ENCODE measurements at regions not wholly inside any gene's neighbourhood (a gene's known extent, or its start where the extent isn't known, plus 50 kb on each side); places are given as distances from the start of the nearest gene placed in this dataset.
A peak's percentile ranks its signal among the peaks of the same experiment; 100 is the strongest.
"Not testable (repeated sequence)": the region's sequence is repeated elsewhere in the genome, so short reads cannot be mapped to it uniquely, and the experiment has no call there.

DNA sequence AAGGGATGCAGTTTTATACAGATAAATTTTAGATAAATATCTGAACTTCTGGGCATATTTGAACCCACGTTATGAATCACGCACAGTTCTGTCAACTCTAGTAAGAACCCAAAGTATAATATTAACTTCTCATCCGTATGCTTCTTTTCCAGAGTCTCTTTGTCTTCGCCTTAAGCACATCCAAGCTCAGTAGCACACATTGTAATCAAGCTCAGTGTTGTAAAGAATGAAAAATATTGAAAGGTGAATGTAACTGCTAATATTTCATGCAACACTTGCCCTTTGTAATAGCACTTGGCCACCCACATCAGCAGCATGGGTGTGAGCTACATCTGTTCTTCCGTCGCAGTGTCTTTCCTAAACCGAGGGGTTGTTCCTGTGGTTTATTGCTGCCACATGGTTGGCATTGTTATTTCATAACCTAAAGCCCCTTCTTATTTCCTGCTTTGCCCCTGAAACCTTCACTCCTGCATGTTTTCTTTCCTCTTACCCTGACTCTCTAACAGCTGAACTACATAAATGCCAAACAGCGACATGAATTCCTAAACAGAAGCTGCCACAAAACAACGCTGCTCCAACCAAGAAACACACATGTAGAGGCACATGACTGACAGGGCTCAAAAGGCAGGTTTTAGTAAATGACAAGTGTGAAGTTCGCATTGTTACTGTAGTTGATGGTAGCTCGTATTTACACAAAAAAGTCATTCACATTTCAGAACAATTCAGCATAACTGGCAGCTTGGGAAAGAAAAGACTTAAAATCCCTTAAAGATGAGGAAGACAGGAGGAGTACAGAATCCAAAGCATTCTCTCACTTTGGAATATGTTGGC, 190.1 kb upstream of the MEF2C start:
- peak overlapping the region; percentile 26; the same call in 1 of the 2 replicates for H3K4me3 ChIP-seq (ENCODE audit: low read length)

DNA sequence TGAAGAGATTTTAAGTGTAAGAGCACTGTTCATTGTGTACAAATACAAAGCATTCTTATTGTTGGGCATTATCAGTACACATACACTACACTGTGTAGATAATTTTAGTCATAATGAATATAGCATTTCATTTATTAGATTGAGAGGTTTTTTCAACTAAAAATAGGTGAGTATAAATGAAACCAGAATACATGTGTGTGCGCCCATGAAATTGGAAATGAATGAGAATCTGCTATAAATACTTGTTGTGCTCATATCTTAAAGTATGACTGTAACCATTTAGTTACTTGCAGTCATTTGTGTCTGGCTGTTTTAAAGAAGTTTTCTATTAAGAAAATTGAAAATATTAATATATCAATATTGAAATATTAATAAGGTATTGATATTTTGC, 189.0 kb upstream of the MEF2C start:
- no peak for TF ChIP-seq ZNF274 (IDR thresholded peaks at IDR 0.05; ENCODE audit: low read depth, low read length)
- no peak overlapping the region; the same call in 1 of the 2 replicates for H3K4me3 ChIP-seq (ENCODE audit: low read length)

More for the DNA sequence above, 190.1 kb upstream of the MEF2C start:
- no peak for TF ChIP-seq ZNF274 (IDR thresholded peaks at IDR 0.05; ENCODE audit: low read depth, low read length)

DNA sequence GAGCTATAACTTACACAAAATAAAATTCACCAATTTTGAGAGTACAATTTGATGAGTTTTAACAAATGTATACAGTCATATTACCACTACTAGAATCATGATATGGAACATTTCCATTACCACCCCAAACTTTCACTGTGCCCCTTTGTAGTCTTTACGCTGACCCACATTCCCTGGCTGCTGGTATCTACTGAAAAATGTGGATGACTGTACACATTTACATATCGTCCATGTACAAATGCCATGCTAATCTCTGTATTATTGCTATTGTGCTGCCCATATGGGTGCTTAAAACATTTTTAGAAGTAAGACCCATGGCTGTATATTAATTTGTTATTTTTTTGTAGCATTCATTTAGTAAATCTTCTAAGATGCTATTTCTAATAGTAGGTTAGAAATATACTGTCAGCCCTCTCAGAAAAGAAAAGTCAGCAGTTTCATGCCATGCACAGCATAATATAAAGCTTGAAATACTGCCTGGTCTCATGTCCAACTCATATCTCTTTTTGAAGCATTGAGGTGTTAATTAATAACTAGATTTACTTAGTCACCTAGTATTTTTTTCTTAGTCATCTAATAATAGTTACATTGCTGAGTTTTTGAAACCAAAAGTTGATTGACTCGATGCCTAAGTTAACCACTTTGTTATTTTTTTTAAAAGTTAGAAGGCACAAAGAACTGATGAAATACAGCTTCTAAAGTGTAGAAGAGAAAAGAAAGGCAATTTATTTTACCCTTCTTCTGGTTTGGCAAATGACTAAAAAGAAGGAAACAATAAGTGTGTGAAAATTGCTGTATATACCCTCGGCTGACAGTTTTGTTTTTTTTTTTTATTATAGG, 188.3 kb upstream of the MEF2C start:
- H3K4me3 ChIP-seq (ENCODE audit: low read length): no peak overlapping the region; the same call in 1 of the 2 replicates
- TF ChIP-seq ZNF274 (IDR thresholded peaks at IDR 0.05; ENCODE audit: low read depth, low read length): no peak

DNA sequence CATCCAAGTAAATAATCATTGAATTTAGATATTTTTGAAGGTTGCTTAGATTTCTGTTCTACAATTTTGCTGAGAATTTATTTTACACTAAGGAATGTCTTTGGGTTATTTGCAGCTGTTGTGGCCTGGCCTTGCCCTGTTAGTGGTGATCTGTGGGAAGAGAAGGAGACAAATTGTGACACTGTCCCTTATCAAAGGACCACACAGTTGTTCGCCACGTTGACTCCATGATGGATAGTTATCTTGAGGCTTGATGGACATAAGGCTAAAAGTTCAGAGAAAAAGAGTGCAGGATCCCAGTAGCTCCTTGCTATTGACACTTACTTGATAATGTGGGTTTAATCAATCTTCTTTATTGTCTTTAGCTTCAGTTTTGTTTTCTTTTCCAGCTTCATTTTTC, 186.6 kb upstream of the MEF2C start:
- no peak for TF ChIP-seq ZNF274 (IDR thresholded peaks at IDR 0.05; ENCODE audit: low read depth, low read length)
- no peak overlapping the region for H3K4me3 ChIP-seq (ENCODE audit: low read length)

DNA sequence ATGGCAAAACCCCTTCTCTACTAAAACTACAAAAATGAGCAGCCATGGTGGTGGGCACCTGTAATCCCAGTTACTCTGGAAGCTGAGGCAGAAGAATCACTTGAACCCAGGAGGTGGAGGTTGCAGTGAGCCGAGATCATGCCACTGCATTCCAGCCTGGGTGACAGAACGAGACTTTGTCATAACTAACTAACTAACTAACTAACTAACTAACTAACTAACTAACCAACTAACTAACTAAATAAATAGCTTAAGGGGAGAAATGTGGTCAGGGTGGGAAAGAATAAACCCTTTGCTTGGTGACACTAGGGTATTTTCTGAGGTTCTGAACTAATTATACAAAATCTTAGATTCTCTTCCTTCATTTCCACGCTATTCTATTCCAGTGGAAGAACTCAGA, 184.4 kb upstream of the MEF2C start:
- TF ChIP-seq ZNF274 (IDR thresholded peaks at IDR 0.05; ENCODE audit: low read depth, low read length): no peak
- H3K4me3 ChIP-seq (ENCODE audit: low read length): no peak overlapping the region

DNA sequence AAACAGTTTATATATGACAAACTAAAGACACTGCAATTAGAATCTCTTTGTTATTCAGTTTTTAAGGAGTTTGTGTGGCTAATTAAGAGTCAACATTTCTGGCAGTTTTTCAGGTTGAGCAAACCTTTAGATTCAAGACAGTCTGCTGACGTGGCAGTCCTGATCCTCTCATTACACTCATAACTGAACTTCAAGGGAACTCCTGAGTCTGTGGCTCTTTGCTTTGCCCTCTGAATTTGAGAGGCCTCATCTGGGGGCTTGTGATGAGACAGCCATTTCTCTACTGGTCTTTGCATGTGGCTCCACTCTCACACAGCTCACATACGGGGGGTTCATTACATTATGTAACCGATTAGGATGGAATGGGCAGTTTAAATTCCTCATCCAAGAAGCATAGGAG, 182.9 kb upstream of the MEF2C start:
- H3K4me3 ChIP-seq (ENCODE audit: low read length): no peak overlapping the region

DNA sequence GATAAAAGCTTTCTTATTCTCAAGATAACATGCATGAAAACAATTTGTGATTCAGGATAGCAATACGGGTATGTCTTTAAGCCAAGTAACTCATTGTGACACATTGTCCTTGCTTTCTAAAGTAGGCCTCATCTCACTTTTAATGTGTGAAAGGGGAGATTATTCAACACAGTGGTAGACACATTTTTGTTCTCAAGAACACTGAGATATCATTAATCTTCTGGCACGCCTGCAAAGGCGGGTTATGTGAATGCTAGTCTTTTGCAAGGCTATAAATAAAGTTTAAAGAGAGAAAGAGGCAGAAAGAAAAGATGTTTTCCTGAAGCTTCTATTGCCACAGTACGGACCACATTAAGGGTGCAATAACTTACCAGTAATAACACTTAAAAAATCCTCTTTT, 181.8 kb upstream of the MEF2C start:
- no peak overlapping the region for H3K4me3 ChIP-seq (ENCODE audit: low read length)
- no peak for TF ChIP-seq ZNF274 (IDR thresholded peaks at IDR 0.05; ENCODE audit: low read depth, low read length)

More for the DNA sequence above, 182.9 kb upstream of the MEF2C start:
- TF ChIP-seq ZNF274 (IDR thresholded peaks at IDR 0.05; ENCODE audit: low read depth, low read length): no peak

- no peak overlapping the region for H3K4me3 ChIP-seq (ENCODE audit: low read length)
These were observed 181.1 kb upstream of the MEF2C start for GRCh38 chr5:89064054-89064453.

GRCh38 chr5:89060768-89061167, 177.8 kb upstream of the MEF2C start:
- TF ChIP-seq ZNF274 (IDR thresholded peaks at IDR 0.05; ENCODE audit: low read depth, low read length): no peak
- H3K4me3 ChIP-seq (ENCODE audit: low read length): no peak overlapping the region

More at GRCh38 chr5:89064054-89064453, 181.1 kb upstream of the MEF2C start:
- no peak for TF ChIP-seq ZNF274 (IDR thresholded peaks at IDR 0.05; ENCODE audit: low read depth, low read length)

DNA sequence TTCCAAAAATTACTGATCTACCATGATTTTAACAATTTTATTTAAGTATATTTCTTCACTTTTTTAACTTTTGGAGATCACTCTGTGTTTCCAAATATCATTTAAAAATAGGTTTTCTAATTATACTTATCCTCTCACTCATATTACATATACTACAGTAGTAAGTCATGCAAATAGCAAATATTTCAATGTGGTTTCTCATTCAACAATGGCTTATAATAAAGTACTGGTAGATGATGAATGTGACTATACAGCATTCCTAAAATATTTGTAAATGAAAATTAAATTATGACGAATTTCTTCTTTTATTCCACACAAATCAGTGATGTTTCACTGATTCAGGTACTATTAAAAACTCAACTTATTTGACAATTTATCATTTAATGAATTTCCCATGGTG, 176.3 kb upstream of the MEF2C start:
- no peak for TF ChIP-seq ZNF274 (IDR thresholded peaks at IDR 0.05; ENCODE audit: low read depth, low read length)

DNA sequence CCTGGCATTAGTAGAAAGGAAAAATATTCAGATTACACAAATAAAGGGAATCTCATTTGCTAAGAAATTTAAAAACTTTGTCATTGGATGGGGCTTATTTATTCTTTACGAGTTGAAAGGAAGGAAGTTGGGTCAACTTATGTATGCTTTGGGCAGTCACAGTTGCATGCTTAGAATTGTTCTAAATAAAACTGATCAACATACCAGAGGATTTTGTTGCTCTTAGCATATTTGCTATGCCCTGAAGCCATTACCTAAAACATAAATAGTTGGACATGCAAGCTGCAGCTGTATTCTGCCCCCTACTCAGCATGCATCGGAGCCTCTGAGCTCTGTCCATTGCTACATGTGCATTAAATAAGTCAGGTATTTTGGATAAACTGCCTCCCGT, 172.7 kb upstream of the MEF2C start:
- H3K4me3 ChIP-seq (ENCODE audit: low read length): no peak overlapping the region
- TF ChIP-seq ZNF274 (IDR thresholded peaks at IDR 0.05; ENCODE audit: low read depth, low read length): no peak

More for the DNA sequence above, 176.3 kb upstream of the MEF2C start:
- no peak overlapping the region for H3K4me3 ChIP-seq (ENCODE audit: low read length)

- no peak for TF ChIP-seq ZNF274 (IDR thresholded peaks at IDR 0.05; ENCODE audit: low read depth, low read length)
- H3K4me3 ChIP-seq (ENCODE audit: low read length): no peak overlapping the region
These were observed 172.2 kb upstream of the MEF2C start for GRCh38 chr5:89055015-89055694.

- no peak overlapping the region for H3K4me3 ChIP-seq (ENCODE audit: low read length)
- no peak for TF ChIP-seq ZNF274 (IDR thresholded peaks at IDR 0.05; ENCODE audit: low read depth, low read length)
These were observed 170.6 kb upstream of the MEF2C start for GRCh38 chr5:89053547-89053946.

DNA sequence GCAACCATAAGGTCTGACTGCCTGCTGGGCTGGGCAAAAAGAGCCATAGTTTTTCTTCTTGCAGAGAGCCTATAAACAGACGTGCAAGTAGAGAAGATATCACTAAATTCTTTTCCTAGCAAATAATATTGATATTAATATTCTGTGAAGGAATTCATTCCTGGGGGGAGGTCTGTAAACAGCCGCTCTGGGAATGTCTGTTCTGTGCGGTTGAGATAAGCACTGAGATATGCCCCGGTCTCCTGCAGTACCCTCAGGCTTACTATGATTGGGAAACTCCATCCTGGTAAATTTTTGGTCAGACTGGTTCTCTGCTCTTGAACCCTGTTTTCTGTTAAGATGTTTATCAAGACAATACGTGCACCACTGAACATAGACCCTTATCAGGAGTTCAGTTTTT, 167.1 kb upstream of the MEF2C start:
- not testable (repeated sequence) for H3K4me3 ChIP-seq (ENCODE audit: low read length)

All from GM08714 (cell line).